Panc1 (cell line): ENCODE measurements at regions not wholly inside any gene's neighbourhood (a gene's known extent, or its start where the extent isn't known, plus 50 kb on each side); places are given as distances from the start of the nearest gene placed in this dataset.

Experiments
- CTCF ChIP-seq: fragments of 450-650 bp; IDR thresholded peaks from 2 replicates; pipeline ENCODE4 v1.5.1; 2017; ENCODE audit warnings: mild to moderate bottlenecking
- POLR2AphosphoS5 ChIP-seq: IDR thresholded peaks from 2 replicates; pipeline ENCODE4 v1.6.1; 2012; ENCODE audit warnings: mild to moderate bottlenecking, low read depth, low read length, moderate library complexity
- REST ChIP-seq, 2 experiments: IDR thresholded peaks; 2 replicates each; pipeline ENCODE4 v1.6.1; 2011 to 2012; ENCODE audit warnings: low read depth in 2 of 2, control low read depth in 1 of 2, low read length in 1 of 2, mild to moderate bottlenecking in 1 of 2, moderate library complexity in 1 of 2; ENCODE audit not compliant: insufficient read depth in 1 of 2
- SIN3A ChIP-seq: IDR thresholded peaks from 2 replicates; pipeline ENCODE4 v1.6.1; 2012; ENCODE audit warnings: low read depth, mild to moderate bottlenecking, low read length, moderate library complexity, borderline replicate concordance; ENCODE audit not compliant: insufficient read depth

- TF ChIP-seq REST (IDR thresholded peaks at IDR 0.05; ENCODE audit: insufficient read depth in 1 of 2, low read depth in 2 of 2, low read length in 1 of 2) (no peak), CTCF (no peak), POLR2AphosphoS5 (no peak), SIN3A (no peak)
These were observed 167.4 kb upstream of the SLITRK1 start for GRCh38 chr13:84049443-84050219.
